Astrocyte of the hippocampus (primary cell): ENCODE measurements at regions not wholly inside any gene's neighbourhood (a gene's known extent, or its start where the extent isn't known, plus 50 kb on each side); places are given as distances from the start of the nearest gene placed in this dataset.

Experiments used
- DNase-seq: peaks from one replicate; pipeline ENCODE4 v3.0.0; 2011; ENCODE audit warnings: low read depth, low spot score

- no peak for DNase-seq
These were observed 144.9 kb upstream of the POU5F2 start for GRCh38 chr5:93886098-93886806.

- DNase-seq: no peak
These were observed 142.9 kb upstream of the POU5F2 start for GRCh38 chr5:93884254-93884653.

- no peak for DNase-seq
These were observed 142.1 kb upstream of the POU5F2 start for GRCh38 chr5:93883459-93883858.

DNA sequence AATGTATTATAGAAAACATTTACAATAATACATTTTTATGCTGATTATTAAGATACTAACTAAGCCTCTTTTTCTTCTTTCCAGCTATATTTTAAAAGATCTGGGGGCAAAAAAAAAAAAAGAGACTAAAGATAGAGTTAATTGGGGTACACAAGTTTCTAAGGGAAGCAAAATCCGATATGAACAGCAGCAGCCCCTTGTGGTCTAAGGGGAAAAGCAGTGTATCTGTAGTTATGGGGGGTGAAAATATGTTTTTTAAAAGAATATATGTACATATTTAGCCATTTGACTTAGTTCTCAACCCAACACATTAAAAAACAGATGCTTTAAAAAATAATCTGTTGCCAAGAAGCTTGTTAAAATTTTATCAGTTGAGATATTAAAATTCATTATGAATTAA lies 134.3 kb upstream of the POU5F2 start:
- no peak for DNase-seq

DNA sequence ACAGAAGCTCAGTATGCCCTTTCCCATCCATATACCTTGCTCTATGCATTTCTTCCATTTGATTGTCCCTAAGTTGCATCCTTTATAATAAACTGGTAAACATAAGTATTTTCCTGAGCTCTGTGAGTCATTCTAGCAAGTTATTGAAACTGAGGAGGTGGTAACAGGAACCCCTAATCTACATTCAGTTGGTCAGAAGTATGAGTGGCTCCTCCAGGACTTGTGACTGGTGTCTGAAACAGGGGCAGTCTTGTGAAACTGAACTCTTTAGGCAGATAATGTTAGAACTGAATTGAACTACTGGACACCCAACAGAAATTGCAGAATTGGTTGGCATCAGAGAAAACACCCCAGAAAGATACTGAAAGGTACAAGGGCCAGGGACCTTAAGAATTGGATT lies 133.1 kb upstream of the POU5F2 start:
- DNase-seq: no peak

DNA sequence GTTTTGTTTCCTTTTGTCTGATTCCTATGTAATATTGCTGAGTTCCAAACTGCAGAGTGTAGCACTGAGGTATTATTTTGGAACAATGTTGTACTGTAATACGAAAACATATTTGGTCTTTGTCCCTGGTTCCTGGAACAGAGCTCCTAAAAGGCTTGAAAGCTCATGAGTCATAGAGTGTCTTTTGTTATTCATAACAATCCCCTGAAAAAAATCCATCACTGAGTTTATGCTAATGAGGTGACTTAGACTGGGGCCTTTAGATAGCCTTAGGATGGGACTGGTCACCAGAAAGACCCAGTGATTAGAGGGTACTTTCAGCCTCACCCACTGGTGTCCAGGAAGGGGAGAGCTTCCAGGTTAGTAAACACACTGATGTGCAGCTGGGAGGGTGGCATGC lies 132.7 kb upstream of the POU5F2 start:
- DNase-seq: peak; percentile 62

DNA sequence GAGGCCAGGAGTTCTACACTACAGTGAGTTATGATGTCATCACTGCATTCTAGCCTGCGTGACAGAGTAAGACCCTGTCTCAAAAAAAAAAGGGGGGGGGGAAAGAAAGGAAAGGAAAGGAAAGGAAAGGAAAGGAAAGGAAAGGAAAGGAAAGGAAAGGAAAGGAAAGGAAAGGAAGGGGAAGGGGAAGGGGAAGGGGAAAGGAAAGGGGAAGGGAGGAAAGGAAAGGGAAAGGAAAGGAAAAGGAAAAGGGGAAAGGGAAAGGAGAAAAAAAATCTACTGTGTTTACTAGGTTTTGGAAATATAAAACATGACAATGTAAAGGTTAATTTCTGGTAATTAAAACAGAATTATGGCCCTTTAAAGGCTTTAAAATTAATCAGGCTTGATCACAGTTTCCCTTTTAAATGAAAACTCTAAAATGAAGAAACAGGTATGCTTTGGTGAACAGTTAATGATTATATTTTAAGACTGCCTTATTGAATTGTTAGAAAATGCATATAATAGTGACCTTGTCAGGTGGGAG lies 131.9 kb upstream of the POU5F2 start:
- no peak for DNase-seq

- DNase-seq: no peak
These were observed 129.2 kb upstream of the POU5F2 start for GRCh38 chr5:93870649-93871048.

DNA sequence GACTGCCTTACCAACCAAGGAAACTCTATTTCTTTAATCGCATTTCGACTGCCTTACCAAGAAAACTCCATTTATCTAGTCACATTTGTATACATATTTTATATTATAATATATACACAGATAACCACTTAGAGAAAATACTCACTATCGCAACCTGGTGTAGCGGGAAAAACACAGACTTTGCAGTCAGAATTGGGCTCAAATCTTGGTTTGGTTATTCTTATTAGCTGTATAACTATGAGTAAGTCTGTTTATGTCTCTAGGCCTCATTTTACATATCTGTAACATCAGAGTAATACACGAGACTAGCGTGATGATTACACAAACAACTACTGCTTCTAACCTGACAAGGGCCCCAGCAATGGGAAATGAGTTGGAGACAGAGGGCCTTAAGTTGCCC lies 127.5 kb upstream of the POU5F2 start:
- DNase-seq: no peak

DNA sequence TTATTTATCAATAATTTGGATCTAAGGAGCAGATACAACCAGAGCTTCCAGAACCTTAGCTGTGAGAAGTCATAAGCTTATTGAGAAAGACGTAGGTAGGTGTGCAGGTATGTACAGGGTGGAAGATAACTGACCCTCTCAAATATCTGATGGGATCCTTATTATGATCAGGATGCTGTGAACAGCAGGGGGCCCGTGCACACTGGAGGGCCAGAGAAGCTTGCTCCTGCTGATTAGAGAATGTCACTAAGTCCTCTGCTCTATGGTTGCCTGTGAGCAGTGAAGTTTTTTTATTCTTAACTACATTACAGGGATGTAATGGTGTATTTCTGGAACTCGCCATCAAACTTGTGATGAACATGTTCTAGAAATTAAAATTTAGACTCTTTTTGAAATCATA lies 108.9 kb upstream of the POU5F2 start:
- no peak for DNase-seq

DNA sequence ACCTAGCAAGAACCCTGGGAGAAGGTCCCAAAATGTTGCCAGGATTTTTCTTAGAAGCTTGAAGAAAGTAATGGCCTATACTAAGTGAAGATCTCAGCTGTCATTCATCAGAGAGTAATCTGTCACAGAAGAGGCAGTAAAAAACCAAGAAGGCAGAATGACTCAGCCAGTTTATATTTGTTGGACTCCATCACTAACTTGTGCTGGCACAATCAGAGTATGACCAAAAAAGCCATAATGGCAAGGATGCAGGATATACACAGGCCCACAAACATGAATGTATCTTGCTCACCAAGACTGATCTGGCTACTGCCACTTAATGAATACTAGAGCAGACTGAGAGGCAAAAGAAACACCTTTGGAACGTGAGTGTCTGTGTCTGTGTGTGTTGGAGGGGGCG lies 104.0 kb upstream of the POU5F2 start:
- DNase-seq: peak; percentile 2

DNA sequence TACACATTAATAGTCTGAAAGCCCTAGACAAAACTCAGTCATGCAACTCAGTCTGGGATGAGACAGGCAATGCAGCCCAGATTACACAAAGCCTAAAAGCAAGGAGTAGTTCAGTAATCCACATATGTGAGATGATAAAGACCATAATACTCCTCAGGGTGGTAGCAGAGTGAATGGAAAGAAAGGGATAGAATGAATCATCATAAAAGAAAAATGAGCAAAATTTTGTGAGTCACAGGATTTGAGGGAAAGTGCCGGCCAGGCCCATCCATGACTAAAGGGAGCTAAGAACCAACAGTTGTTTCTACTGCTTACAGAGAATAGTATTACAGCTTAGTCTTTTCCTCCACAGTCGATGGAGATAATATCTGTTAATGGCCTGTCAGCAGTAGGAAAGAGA lies 90.0 kb upstream of the POU5F2 start:
- DNase-seq: peak; percentile 63

DNA sequence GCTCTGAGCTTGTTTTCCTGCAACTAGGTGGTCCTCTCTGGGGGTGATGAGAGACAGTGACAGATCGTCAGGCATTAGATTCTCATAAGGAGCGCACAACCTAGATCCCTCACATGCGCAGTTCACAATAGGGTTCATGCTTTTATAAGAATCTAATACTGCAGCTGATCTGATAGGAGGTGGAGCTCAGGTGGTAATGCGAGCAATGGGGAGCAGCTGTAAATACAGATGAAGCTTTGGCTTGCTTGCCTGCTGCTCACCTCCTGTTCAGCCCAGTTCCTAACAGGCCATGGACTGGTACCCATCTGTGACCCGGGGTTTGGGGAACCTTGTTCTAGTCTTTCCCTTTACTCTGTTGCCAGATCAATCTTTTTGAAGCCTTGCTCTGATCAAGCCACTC lies 89.5 kb upstream of the POU5F2 start:
- DNase-seq: no peak

DNA sequence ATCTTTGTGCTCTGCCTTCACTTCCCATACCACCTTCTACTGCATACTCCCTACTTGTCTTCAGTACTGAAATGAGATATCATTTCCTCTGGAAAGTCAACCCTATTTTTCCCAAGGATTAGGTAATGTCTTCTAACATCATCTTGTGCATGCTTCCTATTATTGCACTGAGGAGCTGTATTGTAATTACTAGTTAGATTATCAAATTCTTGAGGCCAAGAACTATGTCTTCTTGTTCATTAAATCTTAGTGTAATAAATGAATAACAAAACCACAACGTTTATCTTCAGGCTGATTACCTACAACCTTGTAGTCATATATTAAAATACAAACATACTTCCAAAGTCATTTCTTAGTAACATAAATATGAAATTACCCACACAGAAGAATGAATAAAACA lies 87.9 kb upstream of the POU5F2 start:
- peak; percentile 15 for DNase-seq

DNA sequence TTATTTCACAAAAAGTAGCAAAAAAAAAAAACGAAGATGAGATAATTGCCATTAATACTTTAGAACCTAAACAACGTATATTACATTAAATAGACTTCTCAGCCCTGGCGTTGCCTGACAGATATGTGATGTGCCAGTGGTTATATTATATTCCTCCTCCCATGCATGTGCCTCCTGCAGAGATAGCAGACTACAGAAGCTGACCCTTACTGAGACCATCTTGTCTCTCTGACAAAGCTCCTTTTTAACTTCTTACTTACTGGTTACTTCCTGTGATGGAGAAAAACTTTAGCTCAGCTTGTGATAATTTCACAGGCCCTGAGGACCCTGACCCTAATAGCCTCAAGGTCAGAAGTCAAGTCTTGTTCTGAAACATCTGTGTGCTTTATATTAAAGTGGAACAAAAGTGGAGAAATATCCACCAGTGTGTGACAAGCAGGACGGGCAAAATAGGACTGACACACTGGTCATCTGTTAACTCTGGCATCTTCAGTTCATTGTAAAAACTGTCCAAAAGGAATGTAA lies 80.6 kb upstream of the POU5F2 start:
- DNase-seq: no peak

GRCh38 chr5:93819668-93820067 lies 78.3 kb upstream of the POU5F2 start:
- DNase-seq: no peak

DNA sequence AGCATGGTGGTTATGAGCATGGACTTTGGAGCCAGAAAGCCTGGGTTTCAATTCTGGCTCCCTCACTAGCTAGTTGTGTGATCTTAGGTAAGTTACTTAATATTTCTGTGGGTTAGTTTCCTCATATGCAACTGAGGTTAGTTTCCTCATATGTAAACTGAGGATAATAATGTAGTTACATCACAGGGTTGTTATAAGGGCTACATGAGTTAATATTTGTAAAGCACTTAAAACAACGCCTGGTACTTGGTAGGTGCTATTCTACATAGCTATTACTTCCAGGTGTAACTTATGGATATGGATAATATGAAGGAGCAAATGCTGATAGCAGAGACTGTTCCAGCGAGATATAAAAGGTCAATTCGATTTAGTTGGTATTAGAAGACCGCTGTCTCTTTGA lies 69.4 kb upstream of the POU5F2 start:
- DNase-seq: no peak

DNA sequence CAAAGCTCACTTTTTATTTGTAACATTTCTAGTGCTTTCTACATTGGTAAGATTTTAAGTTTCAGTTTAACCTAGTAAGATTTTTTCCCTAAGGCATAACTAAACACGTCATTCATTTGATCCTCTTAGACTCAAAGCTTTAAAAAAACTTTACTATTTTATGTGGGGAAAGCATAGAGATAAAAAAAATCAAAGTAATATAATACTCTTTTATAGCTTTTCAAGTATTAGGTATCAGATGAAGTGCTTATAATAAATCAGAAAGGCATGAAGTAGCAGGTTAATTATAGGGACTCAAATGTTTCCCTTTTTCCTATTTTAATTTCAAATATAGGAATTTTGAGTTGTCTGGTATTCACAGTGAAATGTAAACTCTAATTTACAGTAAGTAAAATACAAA lies 68.0 kb upstream of the POU5F2 start:
- no peak for DNase-seq

DNA sequence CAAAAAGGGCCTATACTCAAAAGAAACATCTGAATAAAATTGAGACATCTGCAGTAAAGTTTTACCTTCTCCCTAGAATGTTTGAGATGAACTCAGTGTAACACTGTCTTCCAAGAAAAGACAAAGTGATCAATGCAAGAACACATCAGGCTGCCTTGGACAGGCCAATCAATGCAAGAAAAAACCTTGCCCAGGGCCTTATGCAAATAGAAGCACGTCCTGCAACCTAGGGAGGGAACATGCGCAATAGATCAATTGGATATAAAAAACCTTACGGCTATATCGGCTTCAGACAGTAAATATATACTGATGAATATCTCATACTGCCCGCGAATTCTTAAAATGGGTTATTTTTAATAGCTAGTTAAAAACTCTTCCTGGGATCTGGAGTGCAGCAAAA lies 66.4 kb upstream of the POU5F2 start:
- DNase-seq: no peak

DNA sequence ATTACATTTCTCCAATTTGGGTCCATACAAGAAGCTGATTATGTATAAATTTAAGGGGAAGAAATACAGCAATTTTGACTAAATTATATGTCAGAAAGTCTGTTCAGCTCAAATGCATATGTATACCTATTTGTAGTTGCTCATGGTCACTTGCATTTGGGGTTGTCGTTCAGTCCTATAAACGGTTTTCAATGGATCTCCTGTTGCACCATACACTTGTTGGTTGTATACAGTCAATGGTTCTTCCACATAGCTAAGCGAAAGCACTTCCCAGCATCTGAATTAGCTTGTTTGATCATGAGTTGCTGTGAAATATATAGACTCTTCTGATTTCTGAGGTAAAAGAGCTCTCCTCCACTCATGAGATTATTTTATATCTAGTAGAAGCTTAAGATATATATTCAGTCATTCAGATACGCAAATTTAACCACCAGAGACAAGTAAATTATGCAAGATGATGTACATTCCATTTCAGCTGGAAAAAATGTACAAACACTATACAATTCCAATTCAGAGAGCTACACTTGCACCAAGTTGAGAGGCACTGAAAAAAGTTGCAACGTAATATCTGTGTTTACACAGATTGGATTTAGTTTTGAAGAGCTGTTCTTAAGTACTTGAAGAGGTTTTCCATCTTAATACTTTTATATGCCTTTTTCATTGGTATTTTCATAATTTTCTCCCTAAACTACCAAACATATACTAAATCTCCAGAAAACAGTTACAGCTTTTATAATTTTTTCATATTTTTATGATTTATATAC lies 64.4 kb upstream of the POU5F2 start:
- DNase-seq: no peak

GRCh38 chr5:93800988-93801811 lies 59.8 kb upstream of the POU5F2 start:
- DNase-seq: peak; percentile 81

DNA sequence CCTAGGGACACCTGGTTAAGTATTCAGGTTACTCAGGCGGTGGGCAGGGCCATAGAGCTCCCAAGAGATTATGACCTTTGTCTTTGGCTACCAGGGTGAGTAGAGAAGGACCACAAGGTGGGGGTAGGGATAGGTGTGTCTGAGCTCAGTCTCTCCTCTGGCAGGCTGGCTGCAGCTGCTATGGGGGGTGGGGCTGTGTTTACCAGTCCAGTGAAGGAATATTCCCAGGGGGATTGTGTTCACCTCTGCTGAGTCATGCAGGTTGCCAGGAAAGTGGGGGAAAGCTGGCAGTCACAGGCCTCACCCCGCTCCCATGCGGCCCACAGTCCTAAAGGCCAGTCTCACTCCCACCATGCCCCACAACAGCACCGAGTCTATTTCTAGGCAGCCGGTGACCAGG lies 53.6 kb upstream of the POU5F2 start:
- no peak for DNase-seq
